ENCODE measurements at regions not wholly inside any gene's neighbourhood (a gene's known extent, or its start where the extent isn't known, plus 50 kb on each side); places are given as distances from the start of the nearest gene placed in this dataset.
"Not testable (repeated sequence)": the region's sequence is repeated elsewhere in the genome, so short reads cannot be mapped to it uniquely, and the experiment has no call there.

DNA sequence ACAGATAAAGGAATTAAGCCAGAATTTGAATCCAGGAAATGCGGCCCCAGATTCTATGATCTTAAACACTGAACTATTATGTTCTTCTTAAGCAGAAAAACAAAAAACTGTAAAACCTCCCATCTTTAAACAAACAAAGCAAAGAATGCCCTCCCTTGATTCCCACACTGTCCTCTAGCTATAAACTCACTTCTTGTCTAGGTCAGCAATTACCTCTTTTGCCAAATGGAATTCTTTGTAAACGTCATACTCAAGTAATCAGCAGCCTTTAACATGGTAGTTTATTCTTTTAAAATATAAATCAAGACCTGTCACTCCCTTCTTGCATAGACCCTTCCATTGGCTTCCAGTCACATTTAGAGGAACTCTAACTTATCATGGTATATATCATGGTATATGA, 958.9 kb upstream of the CNTN5 start:
- no peak for TF ChIP-seq CTCF (conservative IDR thresholded peaks at IDR 0.05; ENCODE audit: low read depth)
- ChIA-PET CTCF (no interaction called here), POLR2A (ENCODE audit: low non-redundant PET) (no interaction called here)
- DNase-seq (ENCODE audit: low spot score) = no peak
- no peak overlapping the region for H3K27ac ChIP-seq

GRCh38 chr11:98062714-98063113, 958.0 kb upstream of the CNTN5 start:
- ChIA-PET CTCF (no interaction called here), POLR2A (ENCODE audit: low non-redundant PET) (no interaction called here)
- DNase-seq (ENCODE audit: low spot score) = no peak
- no peak overlapping the region for H3K27ac ChIP-seq
- TF ChIP-seq CTCF (conservative IDR thresholded peaks at IDR 0.05; ENCODE audit: low read depth) = no peak

DNA sequence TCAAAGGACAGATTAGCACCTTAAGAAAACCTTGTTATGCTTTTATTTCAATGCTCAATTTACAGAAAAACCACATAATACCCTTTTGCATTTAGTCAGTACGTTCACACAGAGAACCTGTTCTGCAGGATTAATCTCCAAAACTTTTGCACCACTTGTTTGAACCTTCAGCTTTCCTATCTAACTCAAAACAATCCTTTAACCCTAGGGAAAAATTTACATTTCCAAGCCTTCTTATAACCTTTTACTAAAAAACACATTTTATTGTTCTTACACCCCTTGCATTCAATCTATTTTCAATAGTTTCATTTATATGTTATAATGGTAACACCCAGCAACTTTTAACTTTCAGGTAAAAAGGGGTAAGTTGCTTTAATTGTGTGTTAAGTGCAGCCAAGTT, 952.5 kb upstream of the CNTN5 start:
- POLR2A ChIA-PET (ENCODE audit: low non-redundant PET) = no interaction called here

DNA sequence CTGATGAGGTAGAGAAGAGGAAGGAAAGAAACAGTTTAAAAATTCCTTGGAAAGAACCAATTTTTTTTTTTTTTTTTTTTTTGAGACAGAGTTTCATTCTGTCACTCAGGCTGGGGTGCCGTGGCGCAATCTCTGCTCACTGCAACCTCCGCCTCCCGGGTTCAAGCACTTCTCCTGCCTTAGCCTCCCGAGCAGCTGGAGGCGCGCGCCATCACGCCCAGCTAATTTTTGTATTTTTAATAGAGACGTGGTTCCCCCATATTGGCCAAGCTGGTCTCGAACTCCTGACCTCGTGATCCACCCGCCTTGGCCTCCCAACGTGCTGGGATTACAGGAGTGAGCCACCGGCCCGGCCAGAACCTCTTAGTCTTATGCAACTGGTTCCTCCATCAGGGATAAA, 951.6 kb upstream of the CNTN5 start:
- H3K27ac ChIP-seq; DNase-seq (ENCODE audit: low spot score); POLR2A ChIA-PET (ENCODE audit: low non-redundant PET): not testable (repeated sequence)
- CTCF ChIA-PET = interaction anchor here (0.5 kb wide), 1 partner anchor 331 kb away, joined by 3 read pairs; no protein-coding TSS in a partner anchor

More for the DNA sequence above, 952.5 kb upstream of the CNTN5 start:
- no peak for DNase-seq (ENCODE audit: low spot score)
- CTCF ChIA-PET = no interaction called here
- no peak for TF ChIP-seq CTCF (conservative IDR thresholded peaks at IDR 0.05; ENCODE audit: low read depth)
- H3K27ac ChIP-seq = no peak overlapping the region

GRCh38 chr11:98069861-98070260, 950.9 kb upstream of the CNTN5 start:
- DNase-seq (ENCODE audit: low spot score) = no peak
- TF ChIP-seq CTCF (conservative IDR thresholded peaks at IDR 0.05; ENCODE audit: low read depth) = no peak
- ChIA-PET POLR2A (ENCODE audit: low non-redundant PET) (no interaction called here), CTCF (interaction anchor here (0.5 kb wide), 1 partner anchor 330 kb away, joined by 3 read pairs; no protein-coding TSS in a partner anchor)
- no peak overlapping the region for H3K27ac ChIP-seq

DNA sequence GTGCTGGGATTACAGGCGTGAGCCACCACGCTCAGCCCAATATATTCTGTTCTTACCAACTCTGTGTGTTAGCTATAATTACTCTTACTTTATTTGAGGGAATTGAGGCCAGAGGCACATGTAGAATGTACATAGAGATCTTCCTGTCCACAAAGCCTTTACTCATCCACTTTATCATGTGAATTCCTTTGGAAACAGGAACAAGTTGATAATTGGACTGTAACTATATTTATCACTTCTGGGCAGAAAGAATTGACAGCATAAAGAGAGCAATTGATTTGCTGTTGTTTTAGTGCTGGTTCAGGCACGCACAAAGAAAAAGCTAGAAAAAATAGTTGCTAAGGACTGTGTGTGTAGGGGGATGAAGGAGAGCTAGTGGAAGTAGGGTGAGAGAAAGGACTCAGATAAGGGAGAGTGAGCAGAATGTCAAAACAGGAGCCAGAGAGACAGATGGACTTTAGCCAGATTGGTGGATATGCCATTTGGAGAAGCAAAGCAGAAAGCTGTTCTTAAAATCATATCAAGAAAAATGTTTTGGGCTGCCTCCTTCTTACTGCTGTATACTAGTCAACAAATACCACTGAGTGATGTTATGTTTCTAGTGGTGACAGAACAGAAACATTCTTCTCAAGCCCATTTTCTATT, 929.8 kb upstream of the CNTN5 start:
- DNase-seq (ENCODE audit: low spot score) = no peak
- H3K27ac ChIP-seq = no peak overlapping the region
- ChIA-PET CTCF (interaction anchor here (0.6 kb wide), 2 partner anchors 68 to 87 kb away, joined by 3 to 5 read pairs; no protein-coding TSS in a partner anchor), POLR2A (ENCODE audit: low non-redundant PET) (no interaction called here)
- TF ChIP-seq CTCF (conservative IDR thresholded peaks at IDR 0.05; ENCODE audit: low read depth) = no peak

- H3K27ac ChIP-seq = no peak overlapping the region
- TF ChIP-seq CTCF (conservative IDR thresholded peaks at IDR 0.05; ENCODE audit: low read depth) = no peak
- DNase-seq (ENCODE audit: low spot score) = no peak
- ChIA-PET CTCF (no interaction called here), POLR2A (ENCODE audit: low non-redundant PET) (no interaction called here)
Observed at GRCh38 chr11:98099371-98099770, 921.4 kb upstream of the CNTN5 start.

All from RWPE1 (cell line).